H9 (cell line): ENCODE measurements at regions not wholly inside any gene's neighbourhood (a gene's known extent, or its start where the extent isn't known, plus 50 kb on each side); places are given as distances from the start of the nearest gene placed in this dataset.

Experiments
- DNase-seq: peaks from one replicate; pipeline ENCODE4 v3.0.0-alpha.2; 2017
- H2AFZ ChIP-seq: one replicate; pipeline ENCODE4 v1.6.1; 2013; ENCODE audit warnings: mild to moderate bottlenecking, low read length, control low read depth, moderate library complexity
- H2AK5ac ChIP-seq: 2 replicates; pipeline ENCODE4 v1.6.1; 2013; ENCODE audit warnings: low read length, control low read depth, mixed read lengths; ENCODE audit not compliant: insufficient read length
- H2BK120ac ChIP-seq: one replicate; pipeline ENCODE4 v1.6.1; 2013; ENCODE audit warnings: low read depth, mild to moderate bottlenecking, low read length, control low read depth, inconsistent platforms; ENCODE audit not compliant: poor library complexity, severe bottlenecking
- H2BK12ac ChIP-seq: 2 replicates; pipeline ENCODE4 v1.6.1; 2013; ENCODE audit warnings: low read length, control low read depth, mixed read lengths, low read depth; ENCODE audit not compliant: insufficient read length
- H2BK15ac ChIP-seq: 2 replicates; pipeline ENCODE4 v1.6.1; 2013; ENCODE audit warnings: low read depth, low read length, control low read depth
- H2BK20ac ChIP-seq: one replicate; pipeline ENCODE4 v1.6.1; 2013; ENCODE audit warnings: low read depth, mild to moderate bottlenecking, low read length, control low read depth, inconsistent platforms; ENCODE audit not compliant: poor library complexity, severe bottlenecking
- H2BK5ac ChIP-seq: 2 replicates; pipeline ENCODE4 v1.6.1; 2013; ENCODE audit warnings: low read length, control low read depth, mixed read lengths; ENCODE audit not compliant: insufficient read length
- H3K14ac ChIP-seq: 2 replicates; pipeline ENCODE4 v1.6.1; 2013; ENCODE audit warnings: low read length, control low read depth; ENCODE audit not compliant: insufficient read depth
- H3K18ac ChIP-seq: 2 replicates; pipeline ENCODE4 v1.6.1; 2013; ENCODE audit warnings: low read depth, mild to moderate bottlenecking, mixed read lengths, low read length, control low read depth; ENCODE audit not compliant: insufficient read length
- H3K23ac ChIP-seq: 2 replicates; pipeline ENCODE4 v1.6.1; 2013; ENCODE audit warnings: low read length, control low read depth, mixed read lengths, low read depth; ENCODE audit not compliant: insufficient read length
- H3K23me2 ChIP-seq: 2 replicates; pipeline ENCODE4 v1.6.1; 2013; ENCODE audit warnings: low read depth, mild to moderate bottlenecking, mixed read lengths, low read length, control low read depth; ENCODE audit not compliant: insufficient read length, poor library complexity, severe bottlenecking
- H3K27ac ChIP-seq: 2 replicates; pipeline ENCODE4 v1.5.1; 2013; ENCODE audit warnings: low read length, control low read depth, mixed read lengths, low read depth; ENCODE audit not compliant: insufficient read length
- H3K27me3 ChIP-seq: 2 replicates; pipeline ENCODE4 v1.6.1; 2013; ENCODE audit warnings: low read length, control low read depth, inconsistent platforms; ENCODE audit not compliant: insufficient read depth
- H3K4ac ChIP-seq: 2 replicates; pipeline ENCODE4 v1.6.1; 2013; ENCODE audit warnings: low read depth, mild to moderate bottlenecking, control low read depth, inconsistent platforms, low read length, moderate library complexity
- H3K4me1 ChIP-seq: 2 replicates; pipeline ENCODE4 v1.6.1; 2013; ENCODE audit warnings: low read length, control low read depth, inconsistent platforms; ENCODE audit not compliant: insufficient read depth
- H3K4me2 ChIP-seq: 2 replicates; pipeline ENCODE4 v1.6.1; 2013; ENCODE audit warnings: low read length, control low read depth, mixed read lengths; ENCODE audit not compliant: insufficient read length, insufficient read depth
- H3K56ac ChIP-seq: 2 replicates; pipeline ENCODE4 v1.6.1; 2013; ENCODE audit warnings: low read depth, mild to moderate bottlenecking, mixed read lengths, low read length, control low read depth; ENCODE audit not compliant: insufficient read length
- H3K79me1 ChIP-seq: 2 replicates; pipeline ENCODE4 v1.6.1; 2013; ENCODE audit warnings: low read depth, mild to moderate bottlenecking, moderate library complexity, low read length, control low read depth, inconsistent platforms; ENCODE audit not compliant: insufficient read depth, poor library complexity, severe bottlenecking
- H3K79me2 ChIP-seq: 2 replicates; pipeline ENCODE4 v1.6.1; 2013; ENCODE audit warnings: low read length, control low read depth, inconsistent platforms; ENCODE audit not compliant: insufficient read depth
- H3K9ac ChIP-seq: 2 replicates; pipeline ENCODE4 v1.6.1; 2013; ENCODE audit warnings: low read length, control low read depth, mixed read lengths; ENCODE audit not compliant: insufficient read length; ENCODE audit errors: extremely low read depth
- H3K9me3 ChIP-seq: one replicate; pipeline ENCODE4 v1.6.1; 2013; ENCODE audit warnings: low read depth, low read length, inconsistent platforms; ENCODE audit not compliant: control insufficient read depth
- H3T11ph ChIP-seq: one replicate; pipeline ENCODE4 v1.6.1; 2013; ENCODE audit warnings: mild to moderate bottlenecking, low read length, control low read depth, inconsistent platforms
- H4K20me1 ChIP-seq: one replicate; pipeline ENCODE4 v1.6.1; 2013; ENCODE audit not compliant: control insufficient read depth, insufficient read length, insufficient read depth
- H4K5ac ChIP-seq: 2 replicates; pipeline ENCODE4 v1.6.1; 2013; ENCODE audit warnings: low read depth, mild to moderate bottlenecking, mixed read lengths, low read length, control low read depth; ENCODE audit not compliant: insufficient read length
- H4K8ac ChIP-seq: replicated peaks from 2 replicates; pipeline ENCODE4 v1.6.1; 2013; ENCODE audit warnings: low read length, control low read depth, mixed read lengths, low read depth; ENCODE audit not compliant: insufficient read length
- H4K91ac ChIP-seq: 2 replicates; pipeline ENCODE4 v1.6.1; 2013; ENCODE audit warnings: low read depth, mild to moderate bottlenecking, moderate library complexity, mixed read lengths, low read length, control low read depth; ENCODE audit not compliant: insufficient read length
- H3K27ac Mint-ChIP-seq, 3 experiments: 2 replicates in 2 of 3; 3 replicates in 1 of 3; pipeline ENCODE4 v1.8.0; 2020 to 2021; ENCODE audit warnings: mixed read lengths in 3 of 3, mild to moderate bottlenecking in 1 of 3, moderate library complexity in 1 of 3
- H3K27me3 Mint-ChIP-seq: 2 replicates; pipeline ENCODE4 v1.8.0; 2021; ENCODE audit warnings: low read depth, mild to moderate bottlenecking, moderate library complexity, mixed read lengths
- H3K36me3 Mint-ChIP-seq, 3 experiments: 2 replicates in 2 of 3; 3 replicates in 1 of 3; pipeline ENCODE4 v1.8.0; 2020 to 2021; ENCODE audit warnings: low read depth in 3 of 3, mixed read lengths in 3 of 3; ENCODE audit not compliant: insufficient read depth in 1 of 3
- H3K4me1 Mint-ChIP-seq, 2 experiments: 2 replicates each; pipeline ENCODE4 v1.8.0; 2020; ENCODE audit warnings: mixed read lengths in 2 of 2
- H3K4me3 Mint-ChIP-seq, 2 experiments: 2 replicates in 1 of 2; 3 replicates in 1 of 2; pipeline ENCODE4 v1.8.0; 2020 to 2021; ENCODE audit warnings: mild to moderate bottlenecking in 2 of 2, mixed read lengths in 2 of 2, moderate library complexity in 1 of 2
- H3K9me3 Mint-ChIP-seq, 2 experiments: 2 replicates in 1 of 2; 3 replicates in 1 of 2; pipeline ENCODE4 v1.8.0; 2020; ENCODE audit warnings: mild to moderate bottlenecking in 2 of 2, mixed read lengths in 2 of 2, moderate library complexity in 1 of 2
- TF ChIP-seq, protein P1 (sequence below): fragments of 200-600 bp; sonication (generic); conservative IDR thresholded peaks from 3 replicates; pipeline ENCODE4 v1.8.0; 2021; ENCODE audit warnings: antibody characterized with exemption, mild to moderate bottlenecking

DNA sequence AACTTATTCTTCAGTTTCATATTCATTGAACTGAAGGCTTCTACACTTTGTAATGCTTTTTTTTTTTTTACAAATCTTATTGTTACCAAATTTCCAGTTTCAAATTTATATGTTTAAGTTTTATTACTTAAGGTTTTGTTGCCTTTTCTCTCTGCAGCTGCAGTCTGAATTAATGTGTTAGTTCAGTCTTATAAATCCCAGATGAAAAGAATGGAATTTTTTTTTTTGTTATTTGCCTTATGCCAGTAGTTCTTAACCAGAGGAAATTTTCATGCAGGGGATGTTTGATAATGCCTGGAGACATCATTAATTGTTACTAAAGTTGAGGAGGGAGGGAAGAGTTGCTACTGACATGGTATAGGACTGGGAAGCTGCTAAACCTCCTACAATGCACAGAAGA lies 367.9 kb upstream of the SPRY2 start:
- TF ChIP-seq, protein P1, sequence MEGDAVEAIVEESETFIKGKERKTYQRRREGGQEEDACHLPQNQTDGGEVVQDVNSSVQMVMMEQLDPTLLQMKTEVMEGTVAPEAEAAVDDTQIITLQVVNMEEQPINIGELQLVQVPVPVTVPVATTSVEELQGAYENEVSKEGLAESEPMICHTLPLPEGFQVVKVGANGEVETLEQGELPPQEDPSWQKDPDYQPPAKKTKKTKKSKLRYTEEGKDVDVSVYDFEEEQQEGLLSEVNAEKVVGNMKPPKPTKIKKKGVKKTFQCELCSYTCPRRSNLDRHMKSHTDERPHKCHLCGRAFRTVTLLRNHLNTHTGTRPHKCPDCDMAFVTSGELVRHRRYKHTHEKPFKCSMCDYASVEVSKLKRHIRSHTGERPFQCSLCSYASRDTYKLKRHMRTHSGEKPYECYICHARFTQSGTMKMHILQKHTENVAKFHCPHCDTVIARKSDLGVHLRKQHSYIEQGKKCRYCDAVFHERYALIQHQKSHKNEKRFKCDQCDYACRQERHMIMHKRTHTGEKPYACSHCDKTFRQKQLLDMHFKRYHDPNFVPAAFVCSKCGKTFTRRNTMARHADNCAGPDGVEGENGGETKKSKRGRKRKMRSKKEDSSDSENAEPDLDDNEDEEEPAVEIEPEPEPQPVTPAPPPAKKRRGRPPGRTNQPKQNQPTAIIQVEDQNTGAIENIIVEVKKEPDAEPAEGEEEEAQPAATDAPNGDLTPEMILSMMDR: no peak
- Histone ChIP-seq H3T11ph (no peak overlapping the region), H3K23ac (no peak overlapping the region), H4K8ac (no peak overlapping the region), H3K79me1 (no peaks in the 10 kb centered on the region), H3K4me1 (no peaks in the 10 kb centered on the region), H2BK20ac (no peak overlapping the region), H3K23me2 (no peaks in the 10 kb centered on the region), H2BK15ac (no peak overlapping the region), H4K20me1 (no peaks in the 10 kb centered on the region), H3K4me2 (no peak overlapping the region), H3K79me2 (no peaks in the 10 kb centered on the region), H2BK120ac (no peak overlapping the region), H2AK5ac (no peak overlapping the region), H3K27me3 (no peaks in the 10 kb centered on the region), H2BK5ac (no peak overlapping the region), H2BK12ac (no peak overlapping the region), H3K9me3 (no peaks in the 10 kb centered on the region), H3K56ac (no peak overlapping the region), H3K9ac (no peak overlapping the region), H3K18ac (no peak overlapping the region), H3K4ac (no peak overlapping the region), H3K27ac (no peak overlapping the region), H2AFZ (no peak overlapping the region), H3K14ac (no peak overlapping the region), H4K91ac (no peak overlapping the region), H4K5ac (no peak overlapping the region)
- H3K4me3 Mint-ChIP-seq: no peak overlapping the region
- H3K27ac Mint-ChIP-seq: no peak overlapping the region; a peak in 1 of 7 replicates
- H3K9me3 Mint-ChIP-seq: peaks cover 27 to 28% of the 10 kb centered on the region in 2 experiments
- no peaks in the 10 kb centered on the region for H3K27me3 Mint-ChIP-seq
- H3K36me3 Mint-ChIP-seq: peaks cover 2 to 16% (median 5%) of the 10 kb centered on the region in 3 experiments; a peak in 6 of 7 replicates
- no peak for DNase-seq
- no peaks in the 10 kb centered on the region for H3K4me1 Mint-ChIP-seq
